GM06990 (cell line): ENCODE measurements at regions not wholly inside any gene's neighbourhood (a gene's known extent, or its start where the extent isn't known, plus 50 kb on each side); places are given as distances from the start of the nearest gene placed in this dataset.

ENCODE experiments used
- DNase-seq: peaks from one replicate; pipeline ENCODE4 v3.0.0-alpha.2; 2011; ENCODE audit not compliant: insufficient read length; ENCODE audit errors: extremely low read depth
- H3K27me3 ChIP-seq: replicated peaks from 2 replicates; pipeline ENCODE4 v1.6.0; 2011; ENCODE audit warnings: low read length; ENCODE audit not compliant: control insufficient read depth, insufficient read depth
- H3K36me3 ChIP-seq: 2 replicates; pipeline ENCODE4 v1.5.1; 2011; ENCODE audit warnings: low read length; ENCODE audit not compliant: control insufficient read depth, insufficient read depth
- H3K4me3 ChIP-seq: replicated peaks from 2 replicates; pipeline ENCODE4 v1.5.1; 2011; ENCODE audit warnings: low read depth, mild to moderate bottlenecking, control low read depth, low read length
- TF ChIP-seq, protein P1 (sequence below): IDR thresholded peaks from 2 replicates; pipeline ENCODE4 v1.5.1; 2011; ENCODE audit warnings: low read length, control low read depth, mild to moderate bottlenecking, inconsistent platforms; ENCODE audit not compliant: insufficient read depth, poor library complexity, severe bottlenecking

DNA sequence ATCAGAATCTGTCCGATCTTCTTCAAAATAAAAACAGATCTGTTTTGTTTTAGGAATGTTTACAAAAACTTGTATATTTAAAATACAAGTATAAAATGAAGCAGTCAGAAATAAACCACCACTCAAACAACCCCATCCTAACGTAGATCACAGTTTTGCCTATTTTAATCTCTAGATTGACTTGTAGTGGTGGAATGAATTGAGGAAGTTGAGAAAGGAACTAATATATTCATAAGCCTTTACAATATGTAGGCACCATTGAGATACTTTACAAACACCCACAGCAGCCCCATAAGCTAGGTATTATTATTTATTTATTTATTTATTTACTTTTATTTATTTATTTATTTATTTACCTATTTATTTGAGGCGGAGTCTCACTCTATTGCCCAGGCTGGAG lies 52.3 kb upstream of the KLF3 start:
- H3K36me3 ChIP-seq, result no peaks in the 10 kb centered on the region
- H3K27me3 ChIP-seq, result peaks cover 1% of the 10 kb centered on the region; the same call in 1 of the 2 replicates
- TF ChIP-seq, protein P1, sequence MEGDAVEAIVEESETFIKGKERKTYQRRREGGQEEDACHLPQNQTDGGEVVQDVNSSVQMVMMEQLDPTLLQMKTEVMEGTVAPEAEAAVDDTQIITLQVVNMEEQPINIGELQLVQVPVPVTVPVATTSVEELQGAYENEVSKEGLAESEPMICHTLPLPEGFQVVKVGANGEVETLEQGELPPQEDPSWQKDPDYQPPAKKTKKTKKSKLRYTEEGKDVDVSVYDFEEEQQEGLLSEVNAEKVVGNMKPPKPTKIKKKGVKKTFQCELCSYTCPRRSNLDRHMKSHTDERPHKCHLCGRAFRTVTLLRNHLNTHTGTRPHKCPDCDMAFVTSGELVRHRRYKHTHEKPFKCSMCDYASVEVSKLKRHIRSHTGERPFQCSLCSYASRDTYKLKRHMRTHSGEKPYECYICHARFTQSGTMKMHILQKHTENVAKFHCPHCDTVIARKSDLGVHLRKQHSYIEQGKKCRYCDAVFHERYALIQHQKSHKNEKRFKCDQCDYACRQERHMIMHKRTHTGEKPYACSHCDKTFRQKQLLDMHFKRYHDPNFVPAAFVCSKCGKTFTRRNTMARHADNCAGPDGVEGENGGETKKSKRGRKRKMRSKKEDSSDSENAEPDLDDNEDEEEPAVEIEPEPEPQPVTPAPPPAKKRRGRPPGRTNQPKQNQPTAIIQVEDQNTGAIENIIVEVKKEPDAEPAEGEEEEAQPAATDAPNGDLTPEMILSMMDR, result no peak
- H3K4me3 ChIP-seq, result no peak overlapping the region
- DNase-seq, result no peak

GRCh38 chr4:38612646-38613414 lies 51.2 kb upstream of the KLF3 start:
- Histone ChIP-seq H3K36me3 (no peaks in the 10 kb centered on the region), H3K4me3 (no peak overlapping the region), H3K27me3 (peaks cover 1% of the 10 kb centered on the region; the same call in 1 of the 2 replicates)
- TF ChIP-seq, protein P1, result no peak
- DNase-seq, result no peak
